Activated B cell treated with CpG ODN at 0.5 μM for 24 hours (primary cell): ENCODE measurements at regions not wholly inside any gene's neighbourhood (a gene's known extent, or its start where the extent isn't known, plus 50 kb on each side); places are given as distances from the start of the nearest gene placed in this dataset.

Source experiments
- ATAC-seq: fragments of 200-7000 bp; cut with Tn5 transposase; one replicate; pipeline ENCODE4 v1.10.0; 2021; ENCODE audit warnings: low read depth, mild to moderate bottlenecking, moderate library complexity
- CTCF ChIA-PET: fragments of 350-600 bp; sonication (Branson Sonifier 250); formaldehyde crosslinking; loops from one replicate; lab custom pipeline; 2021; ENCODE audit warnings: antibody characterized with exemption; lab: Charles Lee
- POLR2A ChIA-PET: fragments of 350-600 bp; sonication (Branson Sonifier 250); formaldehyde crosslinking; loops from one replicate; lab custom pipeline; 2021; ENCODE audit warnings: antibody characterized with exemption; lab: Charles Lee
- DNase-seq: peaks from one replicate; pipeline ENCODE4 v3.0.0; 2022
- H3K27ac Mint-ChIP-seq: one replicate; pipeline ENCODE4 v1.8.0; 2020; ENCODE audit warnings: mixed read lengths
- H3K27me3 Mint-ChIP-seq: one replicate; pipeline ENCODE4 v1.8.0; 2021; ENCODE audit warnings: mixed read lengths
- H3K36me3 Mint-ChIP-seq: one replicate; pipeline ENCODE4 v1.8.0; 2021; ENCODE audit warnings: low read depth, mixed read lengths
- H3K4me1 Mint-ChIP-seq: one replicate; pipeline ENCODE4 v1.8.0; 2021; ENCODE audit warnings: mixed read lengths
- H3K4me3 Mint-ChIP-seq: one replicate; pipeline ENCODE4 v1.8.0; 2020; ENCODE audit warnings: mild to moderate bottlenecking, mixed read lengths
- H3K9me3 Mint-ChIP-seq: one replicate; pipeline ENCODE4 v1.8.0; 2020; ENCODE audit warnings: mixed read lengths
- CTCF ChIP-seq: fragments of 200-600 bp; IDR thresholded peaks from one replicate; pipeline ENCODE4 v1.8.0; 2022; ENCODE audit warnings: antibody characterized with exemption, mild to moderate bottlenecking
- intact Hi-C: fragments of 100-400 bp; cut with micrococcal nuclease; formaldehyde crosslinking; loops from one replicate; pipeline ENCODE4 v1.15.1; 2024

GRCh38 chr17:54839447-54839846 is 61.2 kb upstream of the TOM1L1 start:
- ATAC-seq (no peak), DNase-seq (no peak)
- no peaks in the 10 kb centered on the region for H3K36me3 Mint-ChIP-seq
- H3K4me1 Mint-ChIP-seq, result no peaks in the 10 kb centered on the region
- TF ChIP-seq CTCF, result no peak
- no peak overlapping the region for H3K4me3 Mint-ChIP-seq
- no peaks in the 10 kb centered on the region for H3K27me3 Mint-ChIP-seq
- CTCF ChIA-PET, result no interaction called here
- POLR2A ChIA-PET, result no interaction called here
- no peaks in the 10 kb centered on the region for H3K9me3 Mint-ChIP-seq
- H3K27ac Mint-ChIP-seq, result no peak overlapping the region
- intact Hi-C loops, result no loop called here

GRCh38 chr17:54840885-54841591 is 59.6 kb upstream of the TOM1L1 start:
- no peaks in the 10 kb centered on the region for H3K27me3 Mint-ChIP-seq
- DNase-seq, result no peak
- no peaks in the 10 kb centered on the region for H3K9me3 Mint-ChIP-seq
- CTCF ChIA-PET, result no interaction called here
- intact Hi-C loops, result no loop called here
- H3K36me3 Mint-ChIP-seq, result no peaks in the 10 kb centered on the region
- no peak overlapping the region for H3K27ac Mint-ChIP-seq
- TF ChIP-seq CTCF, result no peak
- no peak for ATAC-seq
- POLR2A ChIA-PET, result no interaction called here
- H3K4me3 Mint-ChIP-seq, result no peak overlapping the region
- no peaks in the 10 kb centered on the region for H3K4me1 Mint-ChIP-seq

- Mint-ChIP-seq H3K4me3 (no peak overlapping the region), H3K9me3 (no peaks in the 10 kb centered on the region), H3K36me3 (no peaks in the 10 kb centered on the region), H3K27me3 (no peaks in the 10 kb centered on the region), H3K27ac (no peak overlapping the region), H3K4me1 (no peaks in the 10 kb centered on the region)
- POLR2A ChIA-PET, result no interaction called here
- ATAC-seq (no peak), DNase-seq (no peak)
- intact Hi-C loops, result no loop called here
- CTCF ChIA-PET, result no interaction called here
- no peak for TF ChIP-seq CTCF
Observed at GRCh38 chr17:54841656-54842055, 59.0 kb upstream of the TOM1L1 start.

GRCh38 chr17:54844233-54844632 is 56.4 kb upstream of the TOM1L1 start:
- no peak overlapping the region for H3K4me3 Mint-ChIP-seq
- ChIA-PET CTCF (no interaction called here), POLR2A (no interaction called here)
- no peaks in the 10 kb centered on the region for H3K4me1 Mint-ChIP-seq
- intact Hi-C loops, result no loop called here
- no peaks in the 10 kb centered on the region for H3K36me3 Mint-ChIP-seq
- no peak overlapping the region for H3K27ac Mint-ChIP-seq
- no peaks in the 10 kb centered on the region for H3K27me3 Mint-ChIP-seq
- no peaks in the 10 kb centered on the region for H3K9me3 Mint-ChIP-seq
- TF ChIP-seq CTCF, result no peak
- DNase-seq, result no peak
- ATAC-seq, result no peak

GRCh38 chr17:54848368-54848987 is 52.2 kb upstream of the TOM1L1 start:
- Mint-ChIP-seq H3K36me3 (no peaks in the 10 kb centered on the region), H3K27me3 (no peaks in the 10 kb centered on the region), H3K9me3 (no peaks in the 10 kb centered on the region), H3K4me3 (no peak overlapping the region), H3K4me1 (no peaks in the 10 kb centered on the region), H3K27ac (no peak overlapping the region)
- ChIA-PET POLR2A (no interaction called here), CTCF (no interaction called here)
- intact Hi-C loops, result no loop called here
- no peak for TF ChIP-seq CTCF
- no peak for ATAC-seq
- DNase-seq, result no peak
